ENCODE measurements at regions not wholly inside any gene's neighbourhood (a gene's known extent, or its start where the extent isn't known, plus 50 kb on each side); places are given as distances from the start of the nearest gene placed in this dataset.

GRCh38 chr3:193836511-193836910, 243.5 kb downstream of the OPA1 start:
- 78% methylated on average over 2 of the region's 2 CpGs for WGBS
- Histone ChIP-seq H3K27me3 (no peaks in the 10 kb centered on the region), H3K4me1 (peaks cover 44% of the 10 kb centered on the region), H3K4me3 (no peak overlapping the region), H3K27ac (no peak overlapping the region), H3K36me3 (no peaks in the 10 kb centered on the region), H3K9me3 (no peaks in the 10 kb centered on the region)
- TF ChIP-seq POLR2AphosphoS5 (IDR thresholded peaks at IDR 0.05) = no peak
- DNase-seq (ENCODE audit: low spot score in 2 of 2) = no peak

- Histone ChIP-seq H3K4me3 (no peak overlapping the region), H3K27ac (no peak overlapping the region), H3K36me3 (no peaks in the 10 kb centered on the region), H3K9me3 (no peaks in the 10 kb centered on the region), H3K4me1 (peaks cover 44% of the 10 kb centered on the region), H3K27me3 (no peaks in the 10 kb centered on the region)
- TF ChIP-seq EP300 (IDR thresholded peaks at IDR 0.05) = no peak
- TF ChIP-seq POLR2A (IDR thresholded peaks at IDR 0.05) = no peak
- TF ChIP-seq, protein P1, sequence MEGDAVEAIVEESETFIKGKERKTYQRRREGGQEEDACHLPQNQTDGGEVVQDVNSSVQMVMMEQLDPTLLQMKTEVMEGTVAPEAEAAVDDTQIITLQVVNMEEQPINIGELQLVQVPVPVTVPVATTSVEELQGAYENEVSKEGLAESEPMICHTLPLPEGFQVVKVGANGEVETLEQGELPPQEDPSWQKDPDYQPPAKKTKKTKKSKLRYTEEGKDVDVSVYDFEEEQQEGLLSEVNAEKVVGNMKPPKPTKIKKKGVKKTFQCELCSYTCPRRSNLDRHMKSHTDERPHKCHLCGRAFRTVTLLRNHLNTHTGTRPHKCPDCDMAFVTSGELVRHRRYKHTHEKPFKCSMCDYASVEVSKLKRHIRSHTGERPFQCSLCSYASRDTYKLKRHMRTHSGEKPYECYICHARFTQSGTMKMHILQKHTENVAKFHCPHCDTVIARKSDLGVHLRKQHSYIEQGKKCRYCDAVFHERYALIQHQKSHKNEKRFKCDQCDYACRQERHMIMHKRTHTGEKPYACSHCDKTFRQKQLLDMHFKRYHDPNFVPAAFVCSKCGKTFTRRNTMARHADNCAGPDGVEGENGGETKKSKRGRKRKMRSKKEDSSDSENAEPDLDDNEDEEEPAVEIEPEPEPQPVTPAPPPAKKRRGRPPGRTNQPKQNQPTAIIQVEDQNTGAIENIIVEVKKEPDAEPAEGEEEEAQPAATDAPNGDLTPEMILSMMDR (IDR thresholded peaks at IDR 0.05) = no peak
- TF ChIP-seq POLR2AphosphoS5 (IDR thresholded peaks at IDR 0.05) = no peak
- DNase-seq (ENCODE audit: low spot score in 2 of 2) = no peak
- 90% methylated on average over 7 of the region's 7 CpGs for WGBS
These were observed 243.9 kb downstream of the OPA1 start for GRCh38 chr3:193836918-193837317.

DNA sequence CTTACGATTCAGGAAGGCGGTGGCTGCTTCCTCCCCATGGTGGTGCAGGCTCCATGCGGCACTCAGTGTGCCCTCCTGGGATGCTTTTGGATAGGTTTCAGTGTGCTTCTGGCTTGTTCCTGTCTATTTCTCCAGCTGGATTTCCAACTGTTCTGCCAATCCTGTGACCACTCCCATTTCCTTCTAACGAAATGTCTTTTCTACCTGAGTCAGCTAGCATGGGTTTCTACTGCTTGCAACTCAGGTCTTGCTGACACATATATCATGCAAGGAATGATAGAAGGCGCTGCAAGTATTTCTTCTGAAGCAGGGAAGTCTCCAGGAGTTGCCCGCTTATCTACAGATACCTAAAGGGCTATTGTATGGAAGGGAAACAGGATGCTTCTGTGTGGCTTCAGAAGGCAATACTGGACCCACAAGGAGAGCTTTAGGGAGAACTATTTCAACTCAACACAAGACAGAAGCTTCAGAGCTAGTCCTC, 244.4 kb downstream of the OPA1 start:
- H3K36me3 ChIP-seq = no peaks in the 10 kb centered on the region
- no peaks in the 10 kb centered on the region for H3K9me3 ChIP-seq
- H3K4me1 ChIP-seq = peaks cover 44% of the 10 kb centered on the region
- no peak overlapping the region for H3K27ac ChIP-seq
- H3K4me3 ChIP-seq = no peak overlapping the region
- TF ChIP-seq POLR2A (IDR thresholded peaks at IDR 0.05) (no peak), EP300 (IDR thresholded peaks at IDR 0.05) (no peak), POLR2AphosphoS5 (IDR thresholded peaks at IDR 0.05) (no peak)
- TF ChIP-seq, protein P1 (IDR thresholded peaks at IDR 0.05) = no peak
- WGBS = 75% methylated on average over 6 of the region's 6 CpGs
- DNase-seq (ENCODE audit: low spot score in 2 of 2) = no peak
- no peaks in the 10 kb centered on the region for H3K27me3 ChIP-seq

- WGBS = 88% methylated on average over 2 of the region's 2 CpGs
- no peak for DNase-seq (ENCODE audit: low spot score in 2 of 2)
These were observed 247.2 kb downstream of the OPA1 start for GRCh38 chr3:193840111-193840641.

DNA sequence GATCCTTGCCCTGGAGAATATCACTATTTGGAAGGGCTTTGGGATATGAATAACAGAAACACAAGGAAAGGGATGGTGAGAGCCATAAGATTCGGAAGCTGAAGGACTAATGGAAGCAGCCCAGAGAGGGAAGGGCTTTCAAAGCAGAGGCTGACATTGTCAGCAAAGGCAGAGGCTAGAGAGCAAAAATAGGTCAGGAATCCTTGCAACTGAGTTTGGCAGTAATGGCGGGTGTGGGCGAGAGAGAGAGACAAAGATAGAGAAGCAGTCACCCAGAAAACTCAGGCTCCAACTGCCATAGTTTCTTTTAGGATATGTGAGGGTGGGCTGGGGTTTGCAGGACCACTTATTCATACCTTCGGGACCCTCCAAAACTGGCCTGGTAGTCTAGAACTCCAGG, 248.6 kb downstream of the OPA1 start:
- WGBS = 79% methylated on average over 4 of the region's 4 CpGs
- no peak for DNase-seq (ENCODE audit: low spot score in 2 of 2)
- Histone ChIP-seq H3K4me3 (no peak overlapping the region), H3K4me1 (peaks cover 44% of the 10 kb centered on the region), H3K36me3 (no peaks in the 10 kb centered on the region), H3K27me3 (no peaks in the 10 kb centered on the region), H3K27ac (peak overlapping the region; percentile 92), H3K9me3 (no peaks in the 10 kb centered on the region)
- TF ChIP-seq POLR2A (IDR thresholded peaks at IDR 0.05) (no peak), EP300 (IDR thresholded peaks at IDR 0.05) (no peak), POLR2AphosphoS5 (IDR thresholded peaks at IDR 0.05) (no peak)
- TF ChIP-seq, protein P1 (IDR thresholded peaks at IDR 0.05) = no peak

More at GRCh38 chr3:193840111-193840641, 247.2 kb downstream of the OPA1 start:
- H3K36me3 ChIP-seq = no peaks in the 10 kb centered on the region
- TF ChIP-seq POLR2A (IDR thresholded peaks at IDR 0.05) (no peak), EP300 (IDR thresholded peaks at IDR 0.05) (no peak)
- no peak overlapping the region for H3K4me3 ChIP-seq
- H3K9me3 ChIP-seq = no peaks in the 10 kb centered on the region
- peaks cover 49% of the 10 kb centered on the region for H3K4me1 ChIP-seq
- H3K27me3 ChIP-seq = no peaks in the 10 kb centered on the region
- H3K27ac ChIP-seq = no peak overlapping the region

DNA sequence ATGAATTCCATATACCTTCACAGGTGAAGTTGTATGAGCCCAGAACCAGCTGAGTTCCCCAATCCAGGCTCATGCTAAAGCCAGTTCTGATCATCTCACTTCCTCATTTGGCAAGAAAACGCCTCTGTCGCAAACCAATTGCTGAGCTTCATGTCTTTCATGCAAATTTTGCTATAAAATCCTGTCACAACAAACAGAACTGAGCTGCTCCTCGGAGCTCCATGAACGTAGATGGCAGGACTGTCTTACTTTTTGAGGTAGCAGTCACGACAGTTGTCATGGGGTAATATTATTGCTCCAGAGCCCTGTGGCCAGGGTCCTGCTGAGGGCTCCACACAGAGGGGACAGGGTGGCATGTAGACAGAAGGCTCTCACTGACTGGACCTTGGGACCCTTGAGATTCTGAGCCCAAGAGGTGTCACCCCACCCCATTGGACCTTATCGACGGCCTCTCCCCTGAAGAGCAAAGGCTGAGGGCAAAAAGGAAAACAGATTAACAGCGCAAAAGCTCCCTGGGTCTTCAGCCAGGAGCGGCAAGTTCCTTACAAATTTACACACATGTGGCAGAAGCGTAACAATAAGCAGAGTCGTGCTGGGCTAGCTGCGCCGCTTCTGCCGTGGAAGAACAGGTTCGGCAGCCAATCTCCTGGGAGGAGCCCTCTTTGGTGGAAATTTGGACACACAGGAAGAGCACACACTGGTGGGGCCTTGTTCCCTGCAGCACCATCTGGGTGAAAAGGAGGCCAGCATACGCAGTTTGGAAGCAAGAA, 249.2 kb downstream of the OPA1 start:
- Histone ChIP-seq H3K27me3 (no peaks in the 10 kb centered on the region), H3K27ac (peak overlapping the region; percentile 92), H3K9me3 (no peaks in the 10 kb centered on the region), H3K4me3 (peak overlapping the region; percentile 30), H3K36me3 (no peaks in the 10 kb centered on the region), H3K4me1 (peaks cover 37% of the 10 kb centered on the region)
- TF ChIP-seq POLR2AphosphoS5 (IDR thresholded peaks at IDR 0.05) = peak in 1 of 3 donors; percentile 27
- TF ChIP-seq, protein P1 (IDR thresholded peaks at IDR 0.05) = no peak
- TF ChIP-seq EP300 (IDR thresholded peaks at IDR 0.05) = no peak
- no peak for TF ChIP-seq POLR2A (IDR thresholded peaks at IDR 0.05)
- no peak for DNase-seq (ENCODE audit: low spot score in 2 of 2)
- 31% methylated on average over 13 of the region's 16 CpGs for WGBS

All from suprapubic skin (tissue), 4 donors.